ENCODE measurements at regions not wholly inside any gene's neighbourhood (a gene's known extent, or its start where the extent isn't known, plus 50 kb on each side); places are given as distances from the start of the nearest gene placed in this dataset.

- DNase-seq (ENCODE audit: unreplicated experiment) = no peak
- Mint-ChIP-seq H3K4me1 (ENCODE audit: insufficient read depth, unreplicated experiment) (no peaks in the 10 kb centered on the region), H3K27me3 (ENCODE audit: insufficient read depth, unreplicated experiment) (no peaks in the 10 kb centered on the region), H3K27ac (ENCODE audit: low read depth, unreplicated experiment) (no peak overlapping the region), H3K4me3 (ENCODE audit: unreplicated experiment) (no peak overlapping the region), H3K9me3 (ENCODE audit: unreplicated experiment) (no peaks in the 10 kb centered on the region), H3K36me3 (ENCODE audit: insufficient read depth, unreplicated experiment) (no peaks in the 10 kb centered on the region)
- TF ChIP-seq CTCF (IDR thresholded peaks at IDR 0.05; ENCODE audit: unreplicated experiment) = no peak
- ChIA-PET CTCF (no interaction called here), POLR2A (no interaction called here)
- intact Hi-C loops (cut with micrococcal nuclease) = no loop called here
- no TSS peak for BruUV-seq (replicated peaks)
These were observed 512.6 kb upstream of the SEMA3D start for GRCh38 chr7:85699482-85699881.

GRCh38 chr7:85695533-85695932, 508.7 kb upstream of the SEMA3D start:
- POLR2A ChIA-PET = interaction anchor here (0.7 to 1.5 kb wide), 5 partner anchors 9 to 24 kb away, joined by 3 to 4 read pairs (median 3); no protein-coding TSS in a partner anchor
- no peak for TF ChIP-seq CTCF (IDR thresholded peaks at IDR 0.05; ENCODE audit: unreplicated experiment)
- intact Hi-C loops (cut with micrococcal nuclease) = loop anchor here (1.0 kb wide), 1 partner anchor 25 kb away; no protein-coding TSS in a partner anchor

GRCh38 chr7:85695041-85695440, 508.2 kb upstream of the SEMA3D start:
- H3K27me3 Mint-ChIP-seq (ENCODE audit: insufficient read depth, unreplicated experiment) = no peaks in the 10 kb centered on the region
- H3K27ac Mint-ChIP-seq (ENCODE audit: low read depth, unreplicated experiment) = no peak overlapping the region
- peaks cover 9% of the 10 kb centered on the region for H3K4me1 Mint-ChIP-seq (ENCODE audit: insufficient read depth, unreplicated experiment)
- DNase-seq (ENCODE audit: unreplicated experiment) = no peak
- no peak for TF ChIP-seq CTCF (IDR thresholded peaks at IDR 0.05; ENCODE audit: unreplicated experiment)
- no peaks in the 10 kb centered on the region for H3K9me3 Mint-ChIP-seq (ENCODE audit: unreplicated experiment)
- ChIA-PET CTCF (no interaction called here), POLR2A (interaction anchor here (1.4 kb wide), 1 partner anchor 12 kb away, joined by 4 read pairs; no protein-coding TSS in a partner anchor)
- no peak overlapping the region for H3K4me3 Mint-ChIP-seq (ENCODE audit: unreplicated experiment)
- intact Hi-C loops (cut with micrococcal nuclease) = loop anchor here (1.0 kb wide), 1 partner anchor 25 kb away; no protein-coding TSS in a partner anchor
- H3K36me3 Mint-ChIP-seq (ENCODE audit: insufficient read depth, unreplicated experiment) = no peaks in the 10 kb centered on the region
- no TSS peak for BruUV-seq (replicated peaks)

More at GRCh38 chr7:85695533-85695932, 508.7 kb upstream of the SEMA3D start:
- CTCF ChIA-PET = interaction anchor here (0.6 to 1.1 kb wide), 3 partner anchors 10 to 138 kb away, joined by 3 read pairs; no protein-coding TSS in a partner anchor
- Mint-ChIP-seq H3K4me3 (ENCODE audit: unreplicated experiment) (no peak overlapping the region), H3K27ac (ENCODE audit: low read depth, unreplicated experiment) (no peak overlapping the region), H3K4me1 (ENCODE audit: insufficient read depth, unreplicated experiment) (peaks cover 9% of the 10 kb centered on the region), H3K36me3 (ENCODE audit: insufficient read depth, unreplicated experiment) (no peaks in the 10 kb centered on the region), H3K27me3 (ENCODE audit: insufficient read depth, unreplicated experiment) (no peaks in the 10 kb centered on the region), H3K9me3 (ENCODE audit: unreplicated experiment) (no peaks in the 10 kb centered on the region)
- DNase-seq (ENCODE audit: unreplicated experiment) = peak; percentile 65
- no TSS peak for BruUV-seq (replicated peaks)

GRCh38 chr7:85693326-85693725, 506.5 kb upstream of the SEMA3D start:
- peaks cover 9% of the 10 kb centered on the region for H3K4me1 Mint-ChIP-seq (ENCODE audit: insufficient read depth, unreplicated experiment)
- DNase-seq (ENCODE audit: unreplicated experiment) = no peak
- POLR2A ChIA-PET = interaction anchor here (2.4 kb wide), 1 partner anchor 27 kb away, joined by 10 read pairs; no protein-coding TSS in a partner anchor
- intact Hi-C loops (cut with micrococcal nuclease) = no loop called here
- H3K36me3 Mint-ChIP-seq (ENCODE audit: insufficient read depth, unreplicated experiment) = no peaks in the 10 kb centered on the region
- H3K9me3 Mint-ChIP-seq (ENCODE audit: unreplicated experiment) = no peaks in the 10 kb centered on the region
- no peak overlapping the region for H3K27ac Mint-ChIP-seq (ENCODE audit: low read depth, unreplicated experiment)
- no peak for TF ChIP-seq CTCF (IDR thresholded peaks at IDR 0.05; ENCODE audit: unreplicated experiment)
- no TSS peak for BruUV-seq (replicated peaks)
- no peak overlapping the region for H3K4me3 Mint-ChIP-seq (ENCODE audit: unreplicated experiment)
- H3K27me3 Mint-ChIP-seq (ENCODE audit: insufficient read depth, unreplicated experiment) = no peaks in the 10 kb centered on the region
- CTCF ChIA-PET = no interaction called here

Measured in MCF 10A (cell line).